HG03354 (cell line): ENCODE measurements at regions not wholly inside any gene's neighbourhood (a gene's known extent, or its start where the extent isn't known, plus 50 kb on each side); places are given as distances from the start of the nearest gene placed in this dataset.

Source experiments
- ATAC-seq: cut with Tn5 transposase; IDR thresholded peaks from one replicate; pipeline ENCODE4 v1.9.1; 2021; ENCODE audit warnings: mild to moderate bottlenecking; ENCODE audit not compliant: unreplicated experiment, poor library complexity, severe bottlenecking

DNA sequence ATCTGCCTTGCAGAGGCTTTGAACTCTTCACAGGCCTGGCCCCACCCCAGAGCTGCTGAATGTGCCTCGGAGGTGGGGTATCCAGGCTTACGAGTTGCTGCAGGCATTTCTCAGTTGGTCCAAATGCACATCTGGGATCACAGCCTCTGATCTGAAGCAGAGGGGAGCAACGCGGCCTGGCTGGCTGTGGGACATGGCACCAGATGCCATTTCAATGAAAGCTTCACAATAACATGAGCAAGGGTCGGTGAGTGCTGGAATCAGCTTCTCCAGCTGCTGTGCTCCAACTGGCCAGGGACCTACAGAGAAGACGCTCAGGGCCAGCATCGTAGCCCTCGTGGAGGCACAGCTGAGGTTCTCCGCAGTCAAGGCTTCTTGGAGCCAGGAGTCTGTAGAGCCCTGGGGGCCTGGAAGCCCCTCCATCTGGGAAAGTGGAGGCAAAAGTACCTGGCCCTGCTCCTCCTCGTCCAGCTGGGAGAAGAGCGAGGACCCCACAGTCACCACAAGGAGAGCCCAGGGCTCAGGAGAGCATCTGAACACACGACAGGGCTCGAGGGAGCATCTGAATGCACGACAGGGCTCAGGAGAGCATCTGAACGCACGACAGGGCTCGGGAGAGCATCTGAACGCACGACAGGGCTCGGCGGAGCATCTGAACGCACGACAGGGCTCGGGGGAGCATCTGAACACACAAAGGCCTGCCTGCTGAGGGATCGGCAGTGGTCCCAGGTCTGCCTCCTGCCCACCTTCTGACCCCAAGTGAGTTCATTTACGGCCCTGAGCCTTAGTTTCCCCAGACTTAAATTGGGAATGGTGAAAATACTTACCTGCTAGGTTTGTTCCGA, 165.2 kb downstream of the DLL1 start:
- ATAC-seq: no peak

DNA sequence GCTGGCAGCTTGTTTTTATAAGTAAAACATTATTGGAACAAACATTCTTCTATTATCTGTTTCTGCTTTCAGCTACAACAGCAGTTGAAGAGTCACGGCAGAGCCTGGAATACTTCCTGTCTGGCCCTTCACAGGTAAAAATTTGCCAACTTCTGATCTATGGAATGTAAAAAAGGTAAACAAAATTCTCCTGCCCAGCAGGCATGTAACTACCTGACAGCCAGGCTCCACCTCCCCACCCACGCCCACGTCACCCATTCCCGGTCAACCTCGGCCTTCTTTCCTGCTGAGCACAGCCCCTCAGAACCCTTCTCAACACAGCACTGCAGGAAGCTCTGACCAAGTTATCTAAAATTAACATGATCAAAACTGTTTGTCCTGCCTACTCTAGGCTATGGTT, 166.0 kb downstream of the DLL1 start:
- ATAC-seq: no peak

DNA sequence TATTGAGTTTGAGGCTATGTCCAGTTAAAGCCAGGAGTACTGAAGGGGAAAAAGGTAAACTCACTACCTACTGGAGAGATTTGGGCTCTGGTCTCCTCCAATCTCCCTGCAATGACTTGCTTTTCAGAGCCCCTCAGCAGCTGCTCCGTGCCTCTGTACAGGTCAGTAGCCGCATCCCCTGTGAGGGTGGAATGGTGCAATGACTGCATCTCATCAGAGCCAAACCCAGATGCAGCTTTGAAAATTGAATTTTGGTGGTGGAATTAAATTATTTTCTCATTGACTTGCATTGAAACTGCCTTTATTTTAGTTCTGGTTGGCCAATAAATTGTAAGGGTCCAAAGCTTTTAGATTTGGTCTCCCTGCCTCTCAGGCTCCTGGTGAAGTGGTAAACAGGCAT, 166.7 kb downstream of the DLL1 start:
- ATAC-seq: no peak

DNA sequence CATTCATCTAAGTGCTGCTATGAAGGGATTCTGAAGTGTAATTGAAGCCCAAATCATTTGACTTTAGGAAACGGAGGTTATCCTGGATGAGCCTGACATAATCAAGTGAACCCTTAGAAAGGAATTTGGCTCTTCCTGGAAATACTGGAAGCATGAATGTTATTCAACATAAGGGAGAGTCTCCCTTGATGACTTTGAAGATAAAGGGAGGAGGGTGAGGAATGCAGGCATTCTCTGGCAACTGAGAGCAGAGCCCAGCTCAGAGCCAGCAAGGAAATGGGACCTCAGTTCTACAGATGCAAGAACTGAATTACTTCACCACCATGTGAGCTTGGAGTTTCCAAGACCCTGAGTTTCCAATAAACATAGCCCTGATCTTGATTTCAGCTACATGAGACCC, 168.2 kb downstream of the DLL1 start:
- ATAC-seq: no peak

DNA sequence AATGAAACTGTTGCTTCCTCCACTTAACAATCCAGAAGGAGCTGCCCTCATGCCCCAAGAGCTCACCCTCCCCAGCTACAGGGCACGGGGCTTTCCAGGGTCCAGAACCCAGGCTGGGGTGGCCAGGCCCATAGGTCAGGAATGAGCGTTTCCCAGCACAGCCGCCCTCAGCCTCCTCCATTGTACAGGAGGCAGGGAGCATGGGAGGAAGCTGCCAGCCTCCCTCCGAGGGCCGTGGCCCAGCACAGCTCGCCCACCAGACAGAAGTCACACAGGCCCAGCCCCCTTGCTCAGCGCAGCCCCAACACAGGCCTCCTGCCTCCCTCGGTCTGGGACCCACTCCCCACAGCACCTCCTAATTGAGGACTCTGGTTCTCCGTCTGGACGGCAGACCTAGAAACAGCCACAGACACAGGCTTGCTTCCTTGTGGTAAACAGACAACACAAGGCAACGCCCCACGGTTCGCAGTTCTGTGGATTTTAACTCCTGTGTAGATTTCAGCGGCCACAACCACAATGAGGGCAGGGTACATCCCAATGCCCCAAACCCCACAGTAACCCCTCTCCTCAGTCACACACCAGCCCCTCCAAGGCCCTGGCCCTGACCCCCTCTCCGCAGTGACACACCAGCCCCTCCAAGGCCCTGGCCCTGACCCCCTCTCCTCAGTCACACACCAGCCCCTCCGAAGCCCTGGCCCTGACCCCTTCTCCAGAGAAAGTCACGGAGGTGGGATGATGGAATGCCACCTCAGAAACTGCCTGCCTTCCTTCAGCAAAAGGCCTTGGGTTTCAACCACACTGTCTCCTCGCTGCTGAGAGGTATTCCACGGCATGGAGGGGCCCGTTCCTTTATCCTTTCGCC, 173.5 kb downstream of the DLL1 start:
- no peak for ATAC-seq

DNA sequence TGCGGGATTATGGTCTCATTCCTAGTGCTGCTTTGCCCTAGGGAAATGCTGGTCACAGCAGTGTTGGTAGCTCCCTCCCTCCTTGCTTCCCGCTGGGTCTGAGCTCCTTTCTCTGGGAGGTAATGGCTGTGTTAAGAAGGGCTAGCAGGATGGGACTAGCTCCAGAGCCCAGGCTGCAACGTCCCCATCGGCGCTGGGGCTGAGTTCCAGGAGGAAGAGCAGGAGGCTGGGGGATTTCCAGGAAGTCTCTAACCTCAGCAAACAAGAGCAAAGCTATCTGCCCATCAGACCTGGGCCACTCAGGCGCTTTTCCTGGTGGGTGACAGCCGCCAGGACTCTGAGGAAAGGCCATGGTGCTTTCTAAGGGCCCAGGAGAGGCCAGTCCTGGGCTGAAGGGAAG, 174.2 kb downstream of the DLL1 start:
- no peak for ATAC-seq

DNA sequence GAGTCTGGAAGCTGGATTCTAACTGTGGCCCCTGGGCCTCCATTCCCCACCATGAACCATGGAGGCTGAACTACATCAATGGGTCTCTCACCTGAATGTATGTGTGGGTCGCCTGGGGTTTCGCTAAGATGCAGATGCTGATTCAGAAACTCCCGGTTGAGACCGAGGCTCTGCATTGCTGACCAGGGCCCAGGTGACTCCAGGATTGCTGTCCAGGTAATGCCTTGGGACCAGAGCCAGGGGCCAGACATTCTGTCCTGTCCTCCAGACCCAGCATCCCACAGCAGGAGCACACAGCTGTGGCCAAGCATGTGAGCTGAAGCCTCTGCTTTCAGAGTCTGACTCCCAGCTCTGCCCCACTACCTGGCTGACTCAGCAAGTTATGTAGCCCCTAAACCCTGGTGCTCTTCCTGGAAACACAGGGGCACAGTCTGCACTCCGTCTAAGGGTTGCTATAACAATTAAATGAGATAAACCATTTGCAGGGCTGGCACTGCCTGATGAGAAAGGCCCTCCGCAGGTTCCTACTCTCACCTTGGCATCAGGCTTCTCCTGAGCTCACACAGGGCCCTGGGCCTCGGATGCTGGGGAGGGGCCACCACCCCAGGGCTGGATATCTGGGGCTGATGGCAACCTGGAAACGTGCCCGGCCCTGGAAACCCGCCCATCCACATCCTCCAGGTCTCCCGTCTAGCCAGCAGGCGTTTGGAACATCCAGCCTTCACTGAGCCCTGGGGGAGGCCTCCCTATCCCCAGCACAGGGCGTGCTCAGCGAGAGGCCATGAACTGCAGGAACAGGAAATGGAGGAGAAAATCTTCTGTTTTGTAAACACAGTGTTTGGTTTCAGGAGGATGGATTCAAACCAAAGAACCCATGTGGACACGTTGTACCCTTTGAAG, 175.7 kb downstream of the DLL1 start:
- no peak for ATAC-seq

DNA sequence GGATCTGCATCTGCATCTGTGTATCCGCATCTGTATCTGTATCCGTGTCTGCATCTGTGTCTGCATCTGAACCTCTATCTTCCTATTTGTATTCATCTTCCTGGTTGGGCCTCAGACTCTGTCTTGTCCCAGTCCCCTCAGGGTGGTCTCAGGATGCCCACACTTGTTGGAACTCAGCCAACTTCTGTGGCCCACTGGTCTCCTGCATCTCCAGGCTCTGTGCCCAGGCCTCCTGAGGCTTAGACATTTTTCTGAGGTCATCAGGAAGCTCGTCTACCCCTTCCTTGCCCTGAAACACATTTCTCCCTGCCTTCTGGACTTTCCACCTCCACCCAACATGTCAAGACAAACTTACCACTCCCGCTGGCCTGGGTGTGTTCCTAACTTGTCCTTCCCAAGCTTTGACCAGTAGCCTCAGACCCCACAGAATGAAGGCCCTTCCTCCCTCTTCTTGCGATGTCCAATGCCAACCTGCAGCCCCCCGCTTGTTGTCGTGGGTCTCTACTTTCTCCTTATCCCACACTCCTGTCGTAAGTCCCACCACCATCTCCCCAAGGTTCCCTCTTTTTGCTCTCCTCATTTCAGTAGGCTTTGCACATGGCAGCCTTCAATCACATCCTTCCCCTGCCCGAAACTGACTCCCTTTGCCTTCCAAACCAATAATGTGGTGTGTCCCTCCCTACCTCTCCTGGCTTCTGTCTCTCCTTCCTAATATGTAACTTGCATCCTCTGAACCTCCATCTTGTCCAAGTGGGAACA, 176.5 kb downstream of the DLL1 start:
- no peak for ATAC-seq

DNA sequence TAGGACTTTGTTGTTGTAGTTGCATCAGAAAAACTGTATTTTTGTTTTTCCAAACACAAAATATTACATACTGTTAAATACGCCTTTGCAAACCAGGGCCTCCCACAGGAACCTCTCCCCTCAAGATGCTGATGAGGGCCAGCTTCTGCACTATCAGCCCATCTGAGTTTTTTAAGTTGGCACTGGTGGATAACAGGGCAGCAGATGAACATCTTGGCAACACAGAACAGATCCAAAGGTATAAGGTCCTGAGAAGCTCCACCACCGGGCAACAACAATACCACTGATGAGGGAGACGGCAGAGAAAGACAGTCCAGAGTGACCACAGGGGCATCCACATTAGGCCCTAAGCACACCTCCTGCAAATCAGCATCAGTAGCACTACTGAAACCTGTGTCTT, 177.7 kb downstream of the DLL1 start:
- no peak for ATAC-seq

DNA sequence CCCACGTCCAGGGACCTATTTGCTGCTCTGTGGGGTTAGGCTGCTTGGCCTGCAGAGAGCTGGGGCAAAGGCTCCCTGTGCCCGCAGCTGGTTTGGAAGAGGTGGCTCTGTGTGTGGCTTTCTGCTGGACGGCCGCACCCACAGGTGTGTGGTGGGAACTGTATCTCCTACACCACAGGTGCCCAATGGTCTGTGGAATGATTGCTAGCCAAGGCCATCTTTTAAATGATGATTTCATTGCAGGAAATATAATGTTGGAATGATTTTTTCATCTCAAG, 178.4 kb downstream of the DLL1 start:
- no peak for ATAC-seq

DNA sequence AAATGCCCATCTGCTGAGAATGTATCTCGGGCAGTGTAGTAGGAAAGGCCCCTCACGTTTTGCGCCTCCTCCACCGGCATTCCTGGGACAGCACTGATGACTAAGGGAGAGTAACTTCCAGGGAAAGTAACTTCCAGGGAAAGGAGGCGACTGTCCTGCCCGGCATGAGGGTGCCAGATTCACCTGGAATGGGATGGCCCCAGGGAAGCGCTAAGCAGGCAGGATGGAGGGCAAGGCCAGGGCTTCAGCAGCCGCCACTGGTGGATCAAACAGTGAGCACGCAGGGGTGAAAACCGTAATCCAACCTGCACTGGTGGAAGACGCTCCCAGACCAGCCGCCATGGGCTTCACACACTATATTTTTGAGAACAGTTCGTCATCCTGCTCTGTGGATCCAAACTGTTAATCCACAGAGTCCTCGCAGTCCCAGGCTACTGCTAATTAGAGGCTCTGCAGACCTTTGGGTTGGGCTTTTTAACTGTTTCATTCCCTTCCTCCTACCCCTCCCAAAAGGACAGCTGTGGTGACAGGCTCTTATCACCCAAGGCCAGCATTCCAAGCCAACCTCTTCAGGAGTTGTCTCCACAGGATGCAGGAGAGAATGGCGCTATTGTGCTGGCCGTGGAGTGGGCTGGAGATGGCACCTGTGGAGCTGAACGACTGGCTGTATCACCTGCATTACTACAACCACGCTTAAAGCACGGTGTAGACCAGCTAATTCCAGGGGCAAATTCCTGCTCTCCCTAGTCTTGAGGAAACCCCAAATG, 178.9 kb downstream of the DLL1 start:
- ATAC-seq: no peak

DNA sequence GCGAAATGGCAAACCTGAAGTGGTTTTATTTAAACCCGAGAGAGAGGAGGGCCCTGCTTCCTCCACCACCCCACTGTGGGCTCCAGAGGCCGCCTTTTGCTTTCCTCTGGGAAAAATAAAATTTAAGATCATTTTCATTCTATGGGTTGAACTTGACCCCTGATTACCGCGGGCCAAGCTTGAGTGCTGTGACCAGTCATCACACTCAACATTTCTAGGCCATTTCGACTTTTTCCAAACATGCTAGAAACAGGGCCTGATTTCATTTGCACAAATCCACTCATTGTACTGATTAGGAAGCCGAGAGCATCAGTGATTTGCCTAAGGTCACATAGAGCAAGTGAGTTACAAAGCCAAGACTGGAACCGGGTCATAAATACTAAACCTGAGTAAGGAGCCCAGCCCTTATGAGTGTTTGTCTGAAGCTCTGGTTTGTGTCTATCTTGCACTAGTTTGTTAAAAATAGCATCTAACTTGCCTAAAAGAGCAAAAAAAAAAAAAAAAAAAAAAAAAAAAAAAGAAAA, 179.7 kb downstream of the DLL1 start:
- ATAC-seq: no peak

DNA sequence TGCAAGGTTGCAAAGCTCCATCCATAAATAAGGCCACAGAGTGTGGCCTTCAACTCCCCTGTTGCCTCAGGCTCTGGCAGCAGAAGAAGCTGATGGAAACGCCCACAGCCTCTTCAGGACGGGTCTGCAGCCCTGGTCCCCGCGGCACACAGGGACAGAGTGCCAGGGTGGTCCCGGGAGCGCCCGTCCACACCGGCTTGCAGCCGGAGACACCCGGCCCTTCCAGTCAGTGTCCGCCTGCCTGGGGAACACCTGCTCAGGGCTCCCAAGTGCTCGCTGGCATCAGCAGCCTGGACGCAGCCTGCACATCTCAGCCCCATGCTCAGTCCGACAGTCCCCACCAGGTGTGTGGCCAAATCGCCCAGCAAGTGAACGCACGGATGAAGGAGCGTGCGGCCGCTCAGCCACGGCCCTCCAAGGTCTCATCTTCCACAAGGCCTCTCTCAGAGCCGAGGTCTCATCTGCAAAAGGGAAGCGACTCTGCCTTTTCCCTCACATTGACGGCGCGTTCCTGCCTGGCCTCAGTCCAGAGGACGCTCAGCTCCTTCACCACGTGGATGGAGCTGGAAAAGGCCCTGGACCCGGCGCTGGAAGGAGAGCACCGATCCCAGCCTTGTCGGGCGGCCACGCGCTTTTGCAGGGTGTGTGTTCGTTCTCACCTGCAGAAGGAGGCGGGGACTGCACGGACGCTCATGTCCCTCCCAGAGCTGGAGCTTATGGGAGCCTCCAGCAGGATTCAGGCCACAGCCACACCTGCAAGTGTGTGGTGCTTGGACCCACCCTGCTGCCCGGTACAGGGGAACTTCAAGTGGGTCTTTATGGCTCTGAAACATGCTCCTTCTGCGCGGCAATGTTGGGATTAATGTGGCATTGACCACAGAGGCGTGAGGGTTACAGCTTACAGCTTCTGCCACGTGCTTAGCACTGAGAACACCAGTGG, 180.4 kb downstream of the DLL1 start:
- ATAC-seq: no peak

DNA sequence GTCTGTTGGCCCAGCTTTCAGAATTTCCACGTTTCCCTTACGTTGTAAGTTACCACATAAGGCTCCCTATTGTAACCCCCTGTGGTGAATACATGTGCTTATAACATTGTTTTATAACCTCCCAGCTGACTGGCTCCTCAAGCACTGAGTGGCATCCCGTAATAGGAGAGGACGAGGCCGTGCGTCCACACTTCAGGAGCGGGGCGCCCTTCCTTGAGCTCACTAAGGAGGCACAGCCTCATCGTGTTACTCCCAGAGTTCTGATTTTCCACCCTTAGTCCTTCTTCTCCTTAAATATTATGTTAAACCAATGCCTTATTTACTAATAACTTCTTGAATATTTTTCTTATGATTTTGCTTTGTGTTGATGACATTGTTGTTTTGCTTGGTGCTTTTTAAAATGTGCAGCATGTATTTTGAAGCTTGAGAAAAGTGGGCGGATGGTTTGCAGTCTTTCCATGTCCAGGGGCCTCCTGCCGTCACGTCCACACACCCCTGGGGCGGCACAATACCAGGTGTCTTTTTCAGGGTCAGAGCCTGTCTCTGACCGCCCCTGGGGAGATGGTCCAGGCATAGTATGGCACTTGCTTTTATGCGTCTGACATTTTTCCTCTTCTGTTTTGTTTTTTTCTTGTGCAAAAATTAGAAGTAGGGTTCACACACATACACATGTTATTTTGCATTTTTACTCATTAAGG, 181.8 kb downstream of the DLL1 start:
- ATAC-seq: no peak

DNA sequence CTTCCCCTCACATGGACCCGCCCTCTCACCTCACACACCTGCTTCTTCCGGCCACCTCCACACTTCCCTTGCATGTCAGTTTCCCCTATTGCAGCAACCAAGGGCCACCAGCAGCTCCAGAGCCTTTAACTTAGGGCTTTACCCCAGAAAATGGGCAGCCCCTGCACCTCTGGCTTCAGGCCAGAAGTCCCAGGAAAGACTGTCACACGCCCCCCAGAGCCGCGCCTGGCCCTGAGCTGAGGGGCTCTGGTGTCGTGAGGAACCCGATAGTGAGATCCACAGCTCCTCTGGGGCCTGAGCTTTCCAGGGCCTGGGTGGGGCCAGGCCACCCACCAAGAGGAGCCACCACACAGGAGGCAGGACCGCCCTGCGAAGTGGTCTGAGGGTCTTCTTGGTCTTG, 182.4 kb downstream of the DLL1 start:
- ATAC-seq: no peak

DNA sequence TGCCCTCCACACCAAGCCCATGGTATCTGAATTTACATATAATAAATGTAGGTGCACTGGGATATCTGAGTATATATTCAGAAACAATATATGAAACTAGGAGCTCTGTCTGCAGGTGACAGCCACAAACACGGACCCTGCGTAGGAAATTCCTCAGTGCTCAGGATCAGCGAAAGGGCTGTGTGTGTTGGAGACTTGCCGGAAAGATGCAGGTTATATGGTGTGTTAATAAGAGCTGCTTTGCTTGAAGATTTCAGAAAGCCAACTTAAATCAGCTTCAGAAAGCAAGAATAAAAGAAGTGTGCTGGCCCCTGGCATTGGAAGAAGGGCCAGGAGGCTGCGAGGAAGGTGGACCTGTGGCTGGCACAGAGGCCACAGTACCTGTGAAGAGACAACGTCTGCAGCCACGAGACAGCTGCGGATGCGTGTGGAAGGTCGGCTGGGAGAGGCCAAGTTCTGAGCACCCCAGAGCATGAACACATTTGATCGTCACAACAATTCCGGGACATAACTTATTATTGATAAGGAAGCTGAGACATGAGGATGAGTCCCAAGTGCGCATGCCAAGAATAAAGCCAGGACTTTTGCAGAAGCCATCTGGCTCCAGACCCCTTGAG, 183.2 kb downstream of the DLL1 start:
- ATAC-seq: no peak
